ENCODE measurements at regions not wholly inside any gene's neighbourhood (a gene's known extent, or its start where the extent isn't known, plus 50 kb on each side); places are given as distances from the start of the nearest gene placed in this dataset.

DNA sequence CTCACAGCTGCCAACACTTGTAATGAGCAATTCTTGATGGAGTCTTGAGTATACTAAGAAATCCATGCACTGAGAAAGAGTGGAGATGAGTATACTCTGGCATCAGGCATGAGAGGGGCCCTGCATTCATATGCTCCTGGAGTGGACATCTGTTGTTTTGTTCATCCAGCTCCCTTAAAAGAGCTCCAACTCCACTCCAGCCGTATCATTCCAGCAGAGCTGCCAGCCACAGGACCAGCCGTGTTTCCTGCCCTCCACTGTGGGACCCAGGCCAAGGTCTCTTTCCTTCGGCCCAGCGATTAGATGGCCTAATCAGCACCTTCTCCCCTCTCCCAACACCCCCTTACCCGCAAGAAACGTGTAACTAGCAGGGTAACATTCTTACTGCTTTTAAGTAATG is 144.5 kb downstream of the OMA1 start:
- no peak overlapping the region for H3K4me3 ChIP-seq (ENCODE audit: low read length)
- peaks cover 12% of the 10 kb centered on the region for H3K4me1 ChIP-seq (ENCODE audit: control insufficient read depth, low read depth, low read length)
- no peak overlapping the region for H3K27ac ChIP-seq (ENCODE audit: low read length)
- no peak overlapping the region for H3K9ac ChIP-seq (ENCODE audit: low read length)
- no peaks in the 10 kb centered on the region for H3K27me3 ChIP-seq (ENCODE audit: control insufficient read depth, insufficient read depth, low read length)
- H3K9me3 ChIP-seq (ENCODE audit: control insufficient read depth, low read depth, low read length): no peaks in the 10 kb centered on the region
- H3K36me3 ChIP-seq (ENCODE audit: control insufficient read depth, low read depth, low read length): no peaks in the 10 kb centered on the region

DNA sequence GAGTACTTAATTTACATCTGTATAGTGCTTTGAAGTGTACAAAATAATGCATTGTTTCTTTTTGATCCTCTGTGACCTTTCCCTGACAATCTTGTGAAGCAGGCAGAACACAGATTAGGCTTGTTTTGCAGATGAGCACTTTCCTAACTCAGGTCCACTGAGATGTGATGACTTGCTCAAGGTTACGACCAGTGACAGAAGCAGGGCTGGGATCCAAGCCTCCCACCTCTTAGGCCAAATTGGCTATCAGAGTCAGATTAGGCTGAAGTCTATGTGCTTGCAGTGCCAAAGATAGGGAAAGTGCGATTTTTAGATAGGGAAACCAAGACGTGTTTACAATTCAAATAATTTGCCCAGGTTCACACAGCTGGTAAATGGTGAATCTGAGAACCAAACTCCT is 147.3 kb downstream of the OMA1 start:
- no peaks in the 10 kb centered on the region for H3K27me3 ChIP-seq (ENCODE audit: control insufficient read depth, insufficient read depth, low read length)
- no peak overlapping the region for H3K27ac ChIP-seq (ENCODE audit: low read length)
- H3K9ac ChIP-seq (ENCODE audit: low read length): no peak overlapping the region
- H3K9me3 ChIP-seq (ENCODE audit: control insufficient read depth, low read depth, low read length): no peaks in the 10 kb centered on the region
- peaks cover 24% of the 10 kb centered on the region for H3K4me1 ChIP-seq (ENCODE audit: control insufficient read depth, low read depth, low read length)
- H3K36me3 ChIP-seq (ENCODE audit: control insufficient read depth, low read depth, low read length): no peaks in the 10 kb centered on the region
- H3K4me3 ChIP-seq (ENCODE audit: low read length): no peak overlapping the region

DNA sequence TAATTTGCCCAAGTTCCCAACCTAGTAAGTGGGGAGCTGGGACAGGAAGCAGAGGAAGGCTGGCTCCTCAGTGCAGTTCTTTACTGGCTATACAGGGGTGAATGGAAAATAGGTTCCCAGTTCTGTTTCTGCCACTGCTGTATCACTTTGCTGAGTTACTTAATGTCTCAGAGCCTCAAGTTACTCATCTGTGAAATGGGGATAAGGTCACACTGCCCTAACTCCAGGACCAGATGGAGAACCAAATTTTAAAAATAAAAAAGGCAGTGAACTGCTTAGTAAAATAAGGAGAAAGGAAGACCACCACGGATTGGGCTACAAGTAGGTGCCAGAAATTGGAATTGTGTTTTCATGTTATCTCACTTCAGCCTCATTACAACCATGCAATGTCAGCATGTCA is 147.8 kb downstream of the OMA1 start:
- Histone ChIP-seq H3K36me3 (ENCODE audit: control insufficient read depth, low read depth, low read length) (no peaks in the 10 kb centered on the region), H3K4me1 (ENCODE audit: control insufficient read depth, low read depth, low read length) (peaks cover 24% of the 10 kb centered on the region), H3K4me3 (ENCODE audit: low read length) (no peak overlapping the region), H3K9ac (ENCODE audit: low read length) (no peak overlapping the region), H3K27me3 (ENCODE audit: control insufficient read depth, insufficient read depth, low read length) (no peaks in the 10 kb centered on the region), H3K27ac (ENCODE audit: low read length) (no peak overlapping the region), H3K9me3 (ENCODE audit: control insufficient read depth, low read depth, low read length) (no peaks in the 10 kb centered on the region)

DNA sequence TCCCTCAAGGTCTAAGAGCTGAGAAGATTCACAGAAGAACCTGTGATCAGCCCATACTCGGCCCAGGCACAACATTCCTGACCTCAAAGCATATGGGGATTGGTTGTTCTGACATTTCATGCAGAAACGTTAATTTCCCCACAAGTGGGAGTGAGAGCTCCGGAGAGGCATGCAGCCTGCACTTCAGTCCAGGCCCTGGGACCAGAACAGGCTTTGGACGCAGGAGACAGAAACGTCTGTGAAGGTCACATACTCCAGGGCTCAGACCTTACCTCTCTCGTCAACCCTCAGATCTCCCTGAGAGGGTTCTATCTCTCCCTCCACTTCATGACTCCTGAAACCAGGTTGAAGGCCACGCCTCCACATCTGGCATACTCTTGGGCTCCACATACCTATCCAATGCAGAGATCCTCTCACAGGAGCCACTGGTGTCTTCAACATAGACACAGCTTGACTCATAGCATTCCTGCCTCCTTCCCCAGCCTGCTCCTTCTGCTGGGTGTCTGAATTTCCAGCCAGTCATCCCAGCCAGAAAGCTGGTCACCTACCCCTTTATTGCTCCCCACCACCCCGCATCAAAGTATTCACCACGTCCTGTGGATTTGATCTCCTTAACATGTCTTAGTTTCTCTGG is 149.2 kb downstream of the OMA1 start:
- Histone ChIP-seq H3K4me3 (ENCODE audit: low read length) (no peak overlapping the region), H3K4me1 (ENCODE audit: control insufficient read depth, low read depth, low read length) (peaks cover 29% of the 10 kb centered on the region), H3K9ac (ENCODE audit: low read length) (no peak overlapping the region), H3K9me3 (ENCODE audit: control insufficient read depth, low read depth, low read length) (no peaks in the 10 kb centered on the region), H3K36me3 (ENCODE audit: control insufficient read depth, low read depth, low read length) (no peaks in the 10 kb centered on the region), H3K27ac (ENCODE audit: low read length) (no peak overlapping the region), H3K27me3 (ENCODE audit: control insufficient read depth, insufficient read depth, low read length) (no peaks in the 10 kb centered on the region)

DNA sequence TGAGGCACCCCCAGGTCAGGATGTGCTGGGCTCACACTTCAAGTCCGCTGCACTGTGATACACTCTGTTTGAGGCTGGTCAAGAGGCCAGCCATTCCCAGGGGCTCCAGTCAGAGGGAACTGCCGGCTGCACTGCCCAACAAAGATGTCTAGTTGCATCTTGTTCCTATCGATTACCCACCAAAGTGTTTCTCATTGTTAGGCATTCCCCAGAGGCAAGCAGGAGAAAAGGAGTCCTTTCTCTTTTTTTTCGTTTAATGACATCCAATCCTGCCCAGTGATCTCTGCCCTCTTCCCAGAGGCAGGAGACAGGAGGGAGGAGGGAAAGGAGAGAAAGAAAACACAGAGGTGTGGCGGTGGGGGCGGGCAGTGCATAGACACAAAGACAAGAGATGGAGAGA is 150.4 kb downstream of the OMA1 start:
- no peaks in the 10 kb centered on the region for H3K36me3 ChIP-seq (ENCODE audit: control insufficient read depth, low read depth, low read length)
- no peaks in the 10 kb centered on the region for H3K27me3 ChIP-seq (ENCODE audit: control insufficient read depth, insufficient read depth, low read length)
- no peak overlapping the region for H3K9ac ChIP-seq (ENCODE audit: low read length)
- H3K4me3 ChIP-seq (ENCODE audit: low read length): no peak overlapping the region
- H3K4me1 ChIP-seq (ENCODE audit: control insufficient read depth, low read depth, low read length): peaks cover 37% of the 10 kb centered on the region
- H3K27ac ChIP-seq (ENCODE audit: low read length): no peak overlapping the region
- H3K9me3 ChIP-seq (ENCODE audit: control insufficient read depth, low read depth, low read length): no peaks in the 10 kb centered on the region

DNA sequence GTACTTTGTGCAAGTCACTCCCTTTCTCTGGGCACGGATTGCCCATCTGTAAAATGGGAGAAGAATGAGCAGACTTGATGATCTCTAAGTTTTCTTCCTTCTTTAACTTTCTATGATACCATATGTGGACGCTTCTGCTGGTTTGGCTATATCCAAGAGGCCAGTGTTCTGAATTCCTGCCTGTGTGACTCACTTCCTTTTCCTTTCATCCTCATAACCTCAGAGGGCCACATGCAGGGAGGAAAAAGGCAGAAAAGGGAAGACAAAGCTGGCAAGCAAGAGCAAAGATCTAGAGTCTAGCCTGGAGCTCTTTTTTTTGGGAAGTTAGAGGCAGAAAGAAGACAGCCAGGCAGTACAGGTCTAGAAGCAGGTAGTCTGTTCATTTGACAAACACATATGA is 151.2 kb downstream of the OMA1 start:
- Histone ChIP-seq H3K4me3 (ENCODE audit: low read length) (no peak overlapping the region), H3K36me3 (ENCODE audit: control insufficient read depth, low read depth, low read length) (no peaks in the 10 kb centered on the region), H3K4me1 (ENCODE audit: control insufficient read depth, low read depth, low read length) (peaks cover 37% of the 10 kb centered on the region), H3K9ac (ENCODE audit: low read length) (no peak overlapping the region), H3K9me3 (ENCODE audit: control insufficient read depth, low read depth, low read length) (no peaks in the 10 kb centered on the region), H3K27ac (ENCODE audit: low read length) (no peak overlapping the region), H3K27me3 (ENCODE audit: control insufficient read depth, insufficient read depth, low read length) (no peaks in the 10 kb centered on the region)

DNA sequence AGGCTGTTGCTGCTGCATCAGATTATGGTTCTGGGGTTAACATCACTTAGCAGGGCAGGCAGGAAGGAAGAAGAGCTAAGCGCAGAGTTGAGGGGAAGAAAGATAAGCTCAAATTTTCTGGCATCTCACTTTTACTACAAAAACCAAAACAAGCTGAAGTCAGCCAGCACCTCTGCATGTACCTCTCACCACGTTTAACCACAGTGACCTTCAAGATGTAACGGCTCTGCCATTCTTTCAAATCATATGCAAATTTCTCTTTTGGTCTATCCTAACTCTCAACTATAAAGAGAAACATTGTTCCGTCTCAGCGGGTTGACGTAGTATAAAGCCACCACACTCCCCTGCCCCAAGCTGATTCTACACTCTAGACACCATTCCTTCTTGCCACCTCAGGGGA is 154.4 kb downstream of the OMA1 start:
- no peak overlapping the region for H3K9ac ChIP-seq (ENCODE audit: low read length)
- H3K36me3 ChIP-seq (ENCODE audit: control insufficient read depth, low read depth, low read length): no peaks in the 10 kb centered on the region
- peaks cover 25% of the 10 kb centered on the region for H3K4me1 ChIP-seq (ENCODE audit: control insufficient read depth, low read depth, low read length)
- H3K9me3 ChIP-seq (ENCODE audit: control insufficient read depth, low read depth, low read length): no peaks in the 10 kb centered on the region
- H3K27me3 ChIP-seq (ENCODE audit: control insufficient read depth, insufficient read depth, low read length): no peaks in the 10 kb centered on the region
- H3K27ac ChIP-seq (ENCODE audit: low read length): no peak overlapping the region
- H3K4me3 ChIP-seq (ENCODE audit: low read length): no peak overlapping the region

DNA sequence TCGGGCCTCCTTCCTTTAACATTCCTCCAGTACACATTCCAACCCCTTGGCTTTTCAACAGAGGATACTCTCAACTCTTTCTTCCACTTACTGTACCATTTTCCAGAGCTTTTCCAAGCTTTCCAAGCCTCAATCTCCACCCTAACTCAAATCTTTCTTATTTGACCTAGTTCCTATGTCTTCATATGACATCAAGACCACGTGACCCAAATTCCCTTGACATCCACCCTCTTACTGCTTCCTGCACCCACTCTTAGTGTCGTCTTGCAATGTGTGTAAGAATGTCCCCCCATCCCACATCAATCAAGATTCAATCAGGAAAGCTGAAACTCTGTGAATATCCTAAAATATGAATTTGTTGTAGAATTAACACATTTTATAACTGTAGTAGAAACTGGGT is 155.0 kb downstream of the OMA1 start:
- no peaks in the 10 kb centered on the region for H3K9me3 ChIP-seq (ENCODE audit: control insufficient read depth, low read depth, low read length)
- H3K27ac ChIP-seq (ENCODE audit: low read length): no peak overlapping the region
- peaks cover 25% of the 10 kb centered on the region for H3K4me1 ChIP-seq (ENCODE audit: control insufficient read depth, low read depth, low read length)
- no peaks in the 10 kb centered on the region for H3K27me3 ChIP-seq (ENCODE audit: control insufficient read depth, insufficient read depth, low read length)
- no peak overlapping the region for H3K4me3 ChIP-seq (ENCODE audit: low read length)
- H3K36me3 ChIP-seq (ENCODE audit: control insufficient read depth, low read depth, low read length): no peaks in the 10 kb centered on the region
- H3K9ac ChIP-seq (ENCODE audit: low read length): no peak overlapping the region

DNA sequence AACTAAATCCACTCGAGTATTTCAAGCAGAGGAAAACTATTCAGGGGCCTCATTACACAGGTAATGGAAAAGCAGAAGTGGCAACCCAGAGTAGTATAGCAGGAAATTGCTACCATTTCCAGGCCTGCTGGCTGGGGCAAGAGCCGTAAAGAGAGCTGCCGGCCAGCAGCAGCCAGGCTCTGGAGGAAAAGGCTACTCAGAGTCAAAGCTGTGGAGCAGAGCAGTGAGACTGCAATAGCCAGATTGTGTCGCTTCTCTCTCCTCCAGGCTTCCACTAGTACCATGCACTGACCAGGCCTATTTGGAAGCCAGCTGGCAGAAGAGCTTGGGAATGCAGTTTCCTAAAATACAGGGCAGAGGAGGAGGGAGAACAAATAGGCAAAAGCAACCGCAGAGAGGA is 155.5 kb downstream of the OMA1 start:
- Histone ChIP-seq H3K4me3 (ENCODE audit: low read length) (no peak overlapping the region), H3K27ac (ENCODE audit: low read length) (no peak overlapping the region), H3K9ac (ENCODE audit: low read length) (no peak overlapping the region), H3K27me3 (ENCODE audit: control insufficient read depth, insufficient read depth, low read length) (no peaks in the 10 kb centered on the region), H3K4me1 (ENCODE audit: control insufficient read depth, low read depth, low read length) (peaks cover 21% of the 10 kb centered on the region), H3K9me3 (ENCODE audit: control insufficient read depth, low read depth, low read length) (no peaks in the 10 kb centered on the region), H3K36me3 (ENCODE audit: control insufficient read depth, low read depth, low read length) (no peaks in the 10 kb centered on the region)

DNA sequence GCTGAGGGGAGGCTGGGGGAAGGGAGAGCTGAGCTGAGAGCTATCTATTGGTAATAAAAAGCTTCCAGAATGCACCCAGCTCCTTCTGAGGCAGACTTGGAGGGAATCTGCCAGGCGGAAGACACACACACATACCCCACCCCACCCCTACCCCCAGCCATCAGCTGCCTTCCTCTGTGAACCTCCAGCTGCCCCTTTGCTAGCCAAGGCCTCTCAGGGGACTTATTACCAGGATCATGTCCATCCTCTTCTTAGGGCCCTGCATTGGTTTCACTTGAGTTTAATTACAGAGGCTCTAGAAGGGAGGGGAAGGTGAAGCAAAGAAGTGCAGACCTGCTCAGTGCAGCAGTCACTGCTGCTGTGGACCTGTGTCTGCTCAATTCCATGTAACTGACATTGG is 156.4 kb downstream of the OMA1 start:
- H3K9ac ChIP-seq (ENCODE audit: low read length): no peak overlapping the region
- no peak overlapping the region for H3K27ac ChIP-seq (ENCODE audit: low read length)
- no peaks in the 10 kb centered on the region for H3K36me3 ChIP-seq (ENCODE audit: control insufficient read depth, low read depth, low read length)
- H3K27me3 ChIP-seq (ENCODE audit: control insufficient read depth, insufficient read depth, low read length): no peaks in the 10 kb centered on the region
- H3K9me3 ChIP-seq (ENCODE audit: control insufficient read depth, low read depth, low read length): no peaks in the 10 kb centered on the region
- no peak overlapping the region for H3K4me3 ChIP-seq (ENCODE audit: low read length)
- peaks cover 19% of the 10 kb centered on the region for H3K4me1 ChIP-seq (ENCODE audit: control insufficient read depth, low read depth, low read length)

DNA sequence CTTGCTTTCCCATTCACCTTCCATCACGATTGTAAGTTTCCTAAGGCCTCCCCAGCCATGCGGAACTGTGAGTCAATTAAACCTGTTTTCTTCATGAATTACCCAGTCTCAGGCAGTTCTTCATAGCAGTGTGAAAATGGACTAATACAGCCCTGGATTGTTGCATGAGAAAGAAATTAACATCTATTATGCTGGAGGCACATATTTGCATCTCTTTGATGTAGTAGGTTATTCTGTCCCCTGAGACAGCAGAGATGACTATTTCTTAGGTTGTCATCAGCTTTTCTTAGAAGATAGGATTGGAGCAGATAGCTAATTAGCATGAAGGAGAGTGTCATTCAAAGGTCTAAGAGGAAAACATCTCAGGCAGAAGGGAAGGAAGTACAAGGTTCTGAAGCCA is 166.2 kb downstream of the OMA1 start:
- H3K4me1 ChIP-seq (ENCODE audit: control insufficient read depth, low read depth, low read length): peaks cover 3% of the 10 kb centered on the region
- H3K4me3 ChIP-seq (ENCODE audit: low read length): no peak overlapping the region
- no peak overlapping the region for H3K9ac ChIP-seq (ENCODE audit: low read length)
- H3K36me3 ChIP-seq (ENCODE audit: control insufficient read depth, low read depth, low read length): no peaks in the 10 kb centered on the region
- no peak overlapping the region for H3K27ac ChIP-seq (ENCODE audit: low read length)
- H3K9me3 ChIP-seq (ENCODE audit: control insufficient read depth, low read depth, low read length): no peaks in the 10 kb centered on the region
- H3K27me3 ChIP-seq (ENCODE audit: control insufficient read depth, insufficient read depth, low read length): no peaks in the 10 kb centered on the region

DNA sequence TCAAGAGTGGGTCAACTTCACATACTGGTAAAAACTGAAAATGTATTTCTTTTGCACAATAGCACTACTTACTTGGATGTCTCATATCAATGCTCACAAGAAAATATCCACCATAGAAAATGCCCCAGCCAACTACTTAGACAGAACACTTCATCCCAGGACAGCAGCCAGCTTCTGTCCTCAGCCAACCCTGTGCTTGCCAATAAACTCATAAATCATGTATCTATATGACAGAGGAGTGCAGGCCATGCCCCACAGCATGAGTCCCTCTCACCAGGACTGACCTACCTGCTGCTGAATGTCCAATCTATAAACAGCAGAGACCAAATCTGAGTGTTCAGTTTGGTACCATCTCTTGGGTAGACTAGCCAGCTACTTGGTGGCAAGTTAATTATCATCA is 179.3 kb downstream of the OMA1 start:
- H3K27me3 ChIP-seq (ENCODE audit: control insufficient read depth, insufficient read depth, low read length): no peaks in the 10 kb centered on the region
- peaks cover 4% of the 10 kb centered on the region for H3K4me1 ChIP-seq (ENCODE audit: control insufficient read depth, low read depth, low read length)
- no peak overlapping the region for H3K4me3 ChIP-seq (ENCODE audit: low read length)
- peaks cover 4% of the 10 kb centered on the region for H3K9me3 ChIP-seq (ENCODE audit: control insufficient read depth, low read depth, low read length)
- H3K9ac ChIP-seq (ENCODE audit: low read length): no peak overlapping the region
- H3K27ac ChIP-seq (ENCODE audit: low read length): no peak overlapping the region
- H3K36me3 ChIP-seq (ENCODE audit: control insufficient read depth, low read depth, low read length): no peaks in the 10 kb centered on the region
